Activated CD4-positive, alpha-beta T cell treated with anti-CD3 and anti-CD28 coated beads, Interleukin-2, amount 50 U/mL, for 24 hours (primary cell): ENCODE measurements at regions not wholly inside any gene's neighbourhood (a gene's known extent, or its start where the extent isn't known, plus 50 kb on each side); places are given as distances from the start of the nearest gene placed in this dataset.
A peak's percentile ranks its signal among the peaks of the same experiment; 100 is the strongest.

Experiments
- DNase-seq, 2 donors: peaks; one replicate each; pipeline ENCODE4 v3.0.0-alpha.2; 2020; ENCODE audit warnings: low read depth in 1 of 2, low spot score in 1 of 2

DNA sequence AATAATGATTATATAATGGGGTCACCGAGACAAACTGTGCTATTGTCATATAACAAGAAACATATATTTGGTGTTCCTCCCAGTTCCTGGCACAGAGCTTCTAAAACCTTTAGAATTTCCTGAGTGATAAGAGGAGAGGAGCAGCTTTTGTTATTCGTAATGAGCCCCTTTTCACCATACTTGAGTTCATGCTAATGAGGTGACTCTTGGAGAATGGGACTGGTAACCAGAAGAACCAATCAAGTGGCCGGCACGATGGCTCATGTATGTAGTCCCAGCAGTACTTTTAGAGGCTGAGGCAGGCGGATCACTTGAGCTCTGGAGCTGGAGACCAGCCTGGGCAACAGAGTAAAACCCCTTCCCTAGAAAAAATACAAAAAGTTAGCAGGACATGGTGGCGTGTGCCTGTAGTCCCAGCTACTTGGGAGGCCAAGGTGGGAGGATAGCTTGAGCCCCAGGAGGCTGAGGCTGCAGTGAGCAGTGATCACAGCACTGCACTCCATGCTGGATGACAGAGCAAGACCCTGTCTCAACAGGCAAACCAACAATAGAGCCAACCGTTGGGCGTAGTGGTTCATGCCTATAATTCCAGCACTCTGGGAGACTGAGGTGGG, 62.7 kb upstream of the FTH1 start:
- no peak for DNase-seq

DNA sequence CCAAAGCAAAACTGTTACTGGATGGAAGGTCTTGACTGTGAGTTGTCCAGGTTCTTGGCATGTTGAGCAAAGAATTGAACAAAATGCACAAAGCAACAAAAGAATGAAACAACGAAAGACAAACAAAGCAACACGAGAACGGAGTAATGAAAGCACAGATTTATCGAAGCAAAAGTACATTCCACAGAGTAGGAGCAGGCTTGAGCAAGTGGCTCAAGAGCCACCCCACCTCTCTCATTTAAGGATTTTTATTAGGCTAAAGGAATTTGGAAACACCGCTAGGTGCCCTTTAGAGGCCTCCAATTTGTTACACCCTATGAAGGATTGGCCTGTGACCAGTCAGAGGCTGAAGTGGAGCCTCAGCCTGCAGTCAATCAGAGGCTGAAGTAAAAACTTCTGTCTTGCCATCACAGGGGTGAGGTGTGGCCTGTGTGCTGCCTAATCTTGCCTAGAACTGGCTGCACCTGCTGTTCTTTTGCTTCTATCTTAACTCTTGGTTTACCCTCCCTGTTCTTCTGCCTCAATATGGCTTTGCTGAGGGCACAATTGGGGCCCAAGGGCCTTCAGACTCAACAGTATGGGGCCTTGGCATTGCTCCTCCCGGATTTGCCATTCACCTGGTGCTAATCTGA, 59.4 kb upstream of the FTH1 start:
- DNase-seq = no peak

DNA sequence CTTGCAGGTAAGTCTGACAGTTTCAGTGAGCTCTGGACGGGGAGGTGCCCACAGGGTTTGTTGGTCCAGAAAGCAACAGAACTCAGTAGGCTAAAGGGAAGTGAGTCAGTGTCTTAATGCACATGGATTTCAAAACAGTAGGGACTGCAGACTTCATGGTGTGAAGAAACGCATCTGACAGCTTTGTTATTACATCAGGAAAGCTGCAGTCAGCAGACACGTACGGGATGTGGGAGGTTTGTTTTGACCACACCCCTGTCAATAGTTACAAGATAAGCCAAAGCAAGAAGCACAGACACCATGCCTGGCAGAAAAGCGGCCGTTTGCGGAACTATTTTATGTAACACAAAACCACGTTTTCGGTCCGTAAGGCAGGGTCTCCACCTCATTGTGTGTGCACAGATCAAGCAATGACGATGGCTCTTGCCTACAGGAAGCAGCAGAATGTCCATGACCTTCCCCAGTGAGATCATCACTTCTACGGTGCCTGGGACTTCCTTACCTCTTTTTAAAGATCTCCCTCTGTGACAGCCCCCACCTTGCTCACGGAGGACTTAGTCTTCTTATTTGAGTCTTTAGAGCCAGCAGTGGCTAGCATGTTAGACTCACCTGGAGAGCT, 58.2 kb upstream of the FTH1 start:
- DNase-seq = peak; percentile 9 to 45

DNA sequence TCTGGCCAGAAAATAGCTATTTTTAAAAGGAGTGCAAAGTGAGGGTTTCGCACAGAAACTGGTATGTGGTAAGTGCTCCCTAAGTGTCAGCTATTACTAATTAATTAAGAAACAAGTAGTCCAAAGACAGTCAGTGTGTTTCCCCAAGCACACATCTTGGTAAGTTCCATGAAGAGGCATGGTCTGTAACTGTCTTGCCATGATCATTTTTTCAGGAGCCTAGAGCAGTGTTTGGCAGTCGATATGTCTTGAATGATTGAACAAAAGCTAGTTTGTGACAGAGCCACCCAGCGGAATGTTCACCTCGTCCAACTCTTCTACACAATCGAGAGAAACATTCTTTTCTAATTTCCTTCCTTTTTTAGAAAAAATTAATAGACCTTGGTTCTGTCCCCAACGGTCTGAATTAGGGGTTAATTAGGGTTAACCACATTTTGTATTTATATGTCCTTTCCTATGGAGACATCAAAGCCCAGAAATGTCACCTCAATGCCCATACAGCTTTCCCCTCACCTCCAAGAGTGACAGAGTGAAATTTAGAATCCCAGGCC, 57.6 kb upstream of the FTH1 start:
- no peak for DNase-seq

- no peak for DNase-seq
These were observed 54.8 kb upstream of the FTH1 start for GRCh38 chr11:62022211-62022610.

DNA sequence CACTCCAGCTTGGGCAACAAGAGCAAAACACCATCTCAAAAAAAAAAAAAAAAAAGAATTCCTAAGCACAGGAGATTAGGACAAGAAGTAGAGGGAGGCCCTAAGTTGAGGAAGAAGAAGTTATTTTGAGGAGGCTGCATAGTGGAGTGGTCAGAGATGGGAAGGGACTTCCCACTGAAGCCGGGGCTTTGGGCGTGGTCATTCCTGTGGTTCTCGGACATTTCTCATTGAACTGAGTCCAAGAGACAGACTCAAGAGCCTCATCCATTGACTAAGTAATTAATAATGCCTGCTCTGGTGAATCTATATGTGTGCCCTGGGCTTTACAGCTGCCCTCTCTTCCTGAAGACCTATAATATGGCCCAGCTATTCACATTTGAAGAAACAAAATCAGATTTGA, 53.2 kb upstream of the FTH1 start:
- no peak for DNase-seq

- no peak for DNase-seq
These were observed 51.7 kb upstream of the FTH1 start for GRCh38 chr11:62018981-62019664.

GRCh38 chr11:62017878-62018655, 50.6 kb upstream of the FTH1 start:
- no peak for DNase-seq
